Ovary (tissue), 3 donors: ENCODE measurements at regions not wholly inside any gene's neighbourhood (a gene's known extent, or its start where the extent isn't known, plus 50 kb on each side); places are given as distances from the start of the nearest gene placed in this dataset.

Experiments used
- EP300 ChIP-seq: sonication (generic); formaldehyde crosslinking; IDR thresholded peaks from one replicate; pipeline ENCODE4 v1.6.1; 2017; ENCODE audit warnings: antibody characterized with exemption
- POLR2A ChIP-seq: fragments of 450-650 bp; IDR thresholded peaks from one replicate; pipeline ENCODE4 v1.6.1; 2017; ENCODE audit warnings: antibody characterized with exemption, mild to moderate bottlenecking, moderate library complexity
- TF ChIP-seq, protein P1 (sequence below), 3 donors: fragments of 450-650 bp in 2 of 3; fragments of 200-600 bp in 1 of 3; IDR thresholded peaks; one replicate each; pipeline versions ENCODE4 v1.5.1 to v1.8.0; 2016 to 2022; ENCODE audit warnings: antibody characterized with exemption in 3 of 3, mild to moderate bottlenecking in 1 of 3
- donor health status: DM: no; HTN: no; CAD: no.

DNA sequence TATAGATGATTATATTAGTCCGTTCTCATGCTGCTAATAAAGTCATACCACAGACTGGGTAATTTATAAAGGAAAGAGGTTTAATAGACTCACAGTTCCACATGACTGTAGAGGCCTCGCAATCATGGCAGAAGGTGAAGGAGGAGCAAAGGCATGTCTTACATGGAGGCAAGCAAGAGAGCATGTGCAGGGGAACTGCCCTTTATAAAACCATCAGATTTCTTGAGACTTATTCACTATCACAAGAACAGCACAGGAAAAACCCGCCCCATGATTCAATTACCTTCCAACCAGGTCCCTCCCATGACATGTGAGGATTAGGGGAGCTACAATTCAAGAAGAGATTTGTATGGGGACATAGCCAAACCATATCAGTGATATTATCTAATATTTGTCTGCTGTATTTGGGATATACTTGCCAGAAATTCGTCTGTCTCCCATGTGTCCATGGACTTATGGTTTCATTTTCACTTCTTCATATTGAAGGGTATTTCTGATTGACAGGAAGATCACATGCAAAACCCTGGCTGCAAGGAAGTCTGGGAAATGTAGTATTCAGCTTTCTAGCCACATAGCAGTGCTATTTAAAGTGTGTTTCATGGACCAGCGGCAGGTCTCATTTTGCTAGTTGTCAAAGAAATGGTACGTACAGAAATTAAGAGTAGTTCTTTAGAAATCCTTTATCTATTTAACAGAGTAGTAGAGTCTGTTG is 50.5 kb upstream of the PAK5 start:
- TF ChIP-seq, protein P1, sequence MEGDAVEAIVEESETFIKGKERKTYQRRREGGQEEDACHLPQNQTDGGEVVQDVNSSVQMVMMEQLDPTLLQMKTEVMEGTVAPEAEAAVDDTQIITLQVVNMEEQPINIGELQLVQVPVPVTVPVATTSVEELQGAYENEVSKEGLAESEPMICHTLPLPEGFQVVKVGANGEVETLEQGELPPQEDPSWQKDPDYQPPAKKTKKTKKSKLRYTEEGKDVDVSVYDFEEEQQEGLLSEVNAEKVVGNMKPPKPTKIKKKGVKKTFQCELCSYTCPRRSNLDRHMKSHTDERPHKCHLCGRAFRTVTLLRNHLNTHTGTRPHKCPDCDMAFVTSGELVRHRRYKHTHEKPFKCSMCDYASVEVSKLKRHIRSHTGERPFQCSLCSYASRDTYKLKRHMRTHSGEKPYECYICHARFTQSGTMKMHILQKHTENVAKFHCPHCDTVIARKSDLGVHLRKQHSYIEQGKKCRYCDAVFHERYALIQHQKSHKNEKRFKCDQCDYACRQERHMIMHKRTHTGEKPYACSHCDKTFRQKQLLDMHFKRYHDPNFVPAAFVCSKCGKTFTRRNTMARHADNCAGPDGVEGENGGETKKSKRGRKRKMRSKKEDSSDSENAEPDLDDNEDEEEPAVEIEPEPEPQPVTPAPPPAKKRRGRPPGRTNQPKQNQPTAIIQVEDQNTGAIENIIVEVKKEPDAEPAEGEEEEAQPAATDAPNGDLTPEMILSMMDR (IDR thresholded peaks at IDR 0.05), result no peak
- TF ChIP-seq POLR2A (no peak), EP300 (no peak)
